Lower leg skin (tissue), 3 donors: ENCODE measurements at regions not wholly inside any gene's neighbourhood (a gene's known extent, or its start where the extent isn't known, plus 50 kb on each side); places are given as distances from the start of the nearest gene placed in this dataset.

Source experiments
- CTCF ChIP-seq, 3 donors: fragments of 450-650 bp; IDR thresholded peaks; one replicate each; pipeline ENCODE4 v1.5.1; 2016; ENCODE audit warnings: antibody characterized with exemption in 3 of 3, mild to moderate bottlenecking in 3 of 3, moderate library complexity in 2 of 3
- POLR2A ChIP-seq, 2 donors: fragments of 450-650 bp; IDR thresholded peaks; one replicate each; pipeline ENCODE4 v1.6.1; 2016 to 2017; ENCODE audit warnings: antibody characterized with exemption in 2 of 2, mild to moderate bottlenecking in 1 of 2, moderate library complexity in 1 of 2

GRCh38 chr6:126773112-126773805, 345.2 kb upstream of the RSPO3 start:
- no peak for TF ChIP-seq CTCF (IDR thresholded peaks at IDR 0.05)
- no peak for TF ChIP-seq POLR2A (IDR thresholded peaks at IDR 0.05)
